Activated CD4-positive, alpha-beta T cell treated with anti-CD3 and anti-CD28 coated beads, Interleukin-2, amount 50 U/mL, for 1 hour (primary cell): ENCODE measurements at regions not wholly inside any gene's neighbourhood (a gene's known extent, or its start where the extent isn't known, plus 50 kb on each side); places are given as distances from the start of the nearest gene placed in this dataset.

Source experiments
- DNase-seq: peaks from one replicate; pipeline ENCODE4 v3.0.0-alpha.2; 2020

DNA sequence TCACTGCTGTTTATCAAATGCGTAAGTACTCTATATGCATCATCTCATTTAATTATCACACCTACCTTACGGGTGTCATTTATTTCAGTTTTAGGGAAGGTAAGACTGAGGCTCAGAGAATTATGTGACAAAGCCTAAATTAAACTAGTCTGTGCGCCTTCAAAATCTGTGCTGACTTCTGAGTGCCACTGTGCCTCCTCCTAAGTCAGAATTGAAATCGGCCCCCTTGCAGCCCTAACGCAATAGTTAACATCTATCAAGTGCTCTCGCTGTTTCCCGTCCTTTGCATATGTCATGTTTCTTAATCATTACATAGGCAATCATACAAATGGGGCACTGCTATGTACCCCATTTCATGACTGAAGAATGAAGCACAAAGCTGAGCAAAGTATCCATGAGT lies 79.0 kb upstream of the PDE10A start:
- DNase-seq, result no peak

GRCh38 chr6:165737396-165737795 lies 74.4 kb upstream of the PDE10A start:
- no peak for DNase-seq

DNA sequence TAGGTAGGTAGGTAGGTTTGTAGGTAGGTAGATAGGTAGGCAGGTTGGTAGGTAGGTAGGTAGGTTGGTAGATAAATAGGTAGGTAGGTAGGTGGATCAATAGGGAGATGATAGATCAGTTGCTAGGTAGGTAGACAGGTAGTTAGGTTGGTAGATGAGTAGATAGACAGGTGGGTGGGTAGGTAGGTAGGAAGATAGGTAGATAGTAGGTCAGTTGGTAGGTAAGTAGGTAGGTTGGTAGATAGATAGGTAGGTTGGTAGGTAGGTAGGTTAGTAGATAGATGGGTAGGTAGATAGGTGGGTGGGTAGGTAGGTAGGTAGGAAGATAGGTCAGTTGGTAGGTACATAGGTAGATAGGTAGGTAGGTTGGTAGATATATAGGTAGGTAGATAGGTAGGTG lies 72.0 kb upstream of the PDE10A start:
- DNase-seq, result no peak

DNA sequence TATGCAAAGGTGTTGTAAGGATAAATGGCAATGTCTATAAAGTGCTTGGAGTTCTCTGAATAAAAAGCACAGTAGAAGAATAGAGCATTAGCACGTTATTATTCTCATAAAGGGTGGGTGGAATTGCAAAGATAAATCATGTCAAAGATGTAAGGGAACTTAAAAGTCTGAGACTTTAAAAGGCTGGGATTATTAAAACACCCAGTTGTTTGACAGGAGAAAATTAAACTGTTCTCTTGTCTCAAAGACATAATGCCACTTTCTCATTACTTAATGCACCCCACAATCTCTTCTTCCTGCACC lies 70.4 kb upstream of the PDE10A start:
- DNase-seq, result no peak

DNA sequence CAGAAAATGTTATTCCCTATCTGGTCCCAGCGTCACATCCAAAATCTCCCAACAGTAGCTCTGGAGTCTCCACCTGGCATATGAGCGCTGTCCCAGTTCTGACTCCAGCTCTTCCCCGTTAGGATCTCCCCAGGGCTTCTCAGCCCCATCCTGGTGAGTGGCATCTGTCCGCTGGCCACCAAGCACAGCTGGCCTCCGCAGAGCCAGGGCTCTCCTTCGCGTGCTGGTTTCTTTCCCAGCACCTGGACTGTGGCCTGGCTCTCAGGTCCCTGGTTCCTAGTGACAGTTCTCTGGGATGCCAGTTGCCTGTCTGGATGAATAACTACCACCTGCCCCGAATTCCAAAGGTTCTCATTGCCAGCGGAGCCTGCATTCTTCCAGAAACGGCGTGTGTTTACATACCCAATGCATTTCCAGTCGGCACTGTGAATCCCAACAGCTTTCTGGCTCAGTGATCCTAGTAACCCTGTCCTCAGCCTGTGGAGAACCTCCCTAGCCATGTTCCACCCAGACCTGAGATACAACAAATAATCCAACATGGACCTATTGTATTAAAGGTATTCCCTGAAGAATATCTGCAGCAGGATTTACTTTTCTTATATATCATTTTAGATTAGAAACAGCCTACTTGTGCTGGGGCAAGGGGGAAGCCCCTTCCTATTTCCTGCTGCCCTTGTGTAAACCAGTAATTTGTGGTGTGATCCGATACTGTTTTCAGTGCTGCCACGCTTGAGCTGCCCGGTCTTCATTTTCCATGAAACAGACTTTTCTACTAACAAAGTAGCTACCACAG lies 69.9 kb upstream of the PDE10A start:
- no peak for DNase-seq

GRCh38 chr6:165729307-165729936 lies 66.4 kb upstream of the PDE10A start:
- DNase-seq, result peak; percentile 14

GRCh38 chr6:165728216-165728615 lies 65.2 kb upstream of the PDE10A start:
- DNase-seq, result no peak

GRCh38 chr6:165726965-165727381 lies 63.9 kb upstream of the PDE10A start:
- DNase-seq, result no peak

DNA sequence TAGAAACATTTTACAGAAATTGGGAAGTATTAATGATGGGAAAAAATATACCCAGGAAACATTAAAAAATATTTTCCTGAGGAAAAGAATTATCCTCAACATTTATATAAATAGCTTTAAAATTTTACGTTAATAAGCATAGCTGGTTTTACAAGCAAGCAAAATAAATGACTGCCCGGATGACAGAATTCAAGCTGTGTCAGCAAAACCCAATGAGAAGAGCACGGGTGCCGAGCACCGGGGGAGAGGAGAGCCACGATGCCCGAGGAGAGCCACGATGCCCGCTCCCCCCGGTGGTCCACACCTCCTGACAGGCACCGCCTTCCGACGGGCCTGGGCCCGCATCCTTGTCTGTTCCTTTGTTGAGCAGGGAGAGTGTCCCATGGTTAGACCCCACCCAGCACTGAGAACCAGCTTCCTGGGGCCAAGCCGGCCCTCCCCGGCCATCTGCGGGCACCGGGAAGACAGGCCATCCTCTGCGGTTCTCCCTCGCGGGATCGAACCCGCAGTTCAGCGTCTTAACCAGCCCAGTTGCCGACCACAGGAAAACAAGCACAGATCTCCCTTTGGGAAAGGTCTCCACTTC lies 63.3 kb upstream of the PDE10A start:
- no peak for DNase-seq

DNA sequence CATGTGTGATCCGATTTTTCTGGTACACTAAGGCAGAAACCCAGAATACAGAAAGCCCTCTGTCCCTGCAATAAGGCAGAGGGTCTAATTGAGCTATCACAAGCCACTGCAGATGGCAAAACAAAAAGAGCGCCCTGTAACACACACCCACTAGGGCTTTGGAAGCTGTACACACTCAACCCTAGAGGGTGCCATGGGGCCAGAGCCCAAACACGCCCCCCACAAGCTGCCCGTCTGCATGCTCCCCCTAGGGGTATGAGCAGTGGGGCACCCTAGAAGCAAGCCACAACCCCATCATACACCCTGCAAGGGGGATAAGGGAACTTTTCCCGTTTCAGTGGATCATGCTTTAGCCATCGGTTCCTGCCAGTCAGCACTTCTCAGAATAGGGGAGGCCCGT lies 62.2 kb upstream of the PDE10A start:
- no peak for DNase-seq

DNA sequence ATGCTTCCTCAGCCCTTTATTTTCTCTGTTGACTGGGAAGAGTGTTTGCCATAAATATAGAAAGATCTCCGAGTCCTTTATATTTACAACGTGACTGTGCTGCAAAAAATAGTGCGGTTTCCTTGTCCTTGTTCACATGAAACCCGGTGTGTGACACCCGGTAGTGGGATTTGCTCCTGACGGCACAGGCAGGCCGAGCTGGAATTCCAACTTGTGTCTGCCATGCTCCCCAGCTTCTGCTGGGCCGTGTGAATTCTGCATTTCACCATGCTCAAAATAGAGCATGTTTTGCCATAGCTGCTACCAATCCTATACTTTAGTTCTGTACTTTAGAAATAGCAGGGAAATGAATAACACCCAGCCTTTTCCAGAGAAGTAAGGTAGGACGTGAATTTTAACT lies 60.3 kb upstream of the PDE10A start:
- DNase-seq, result no peak

- DNase-seq, result no peak
Measured at GRCh38 chr6:165722022-165722421, 59.0 kb upstream of the PDE10A start.

DNA sequence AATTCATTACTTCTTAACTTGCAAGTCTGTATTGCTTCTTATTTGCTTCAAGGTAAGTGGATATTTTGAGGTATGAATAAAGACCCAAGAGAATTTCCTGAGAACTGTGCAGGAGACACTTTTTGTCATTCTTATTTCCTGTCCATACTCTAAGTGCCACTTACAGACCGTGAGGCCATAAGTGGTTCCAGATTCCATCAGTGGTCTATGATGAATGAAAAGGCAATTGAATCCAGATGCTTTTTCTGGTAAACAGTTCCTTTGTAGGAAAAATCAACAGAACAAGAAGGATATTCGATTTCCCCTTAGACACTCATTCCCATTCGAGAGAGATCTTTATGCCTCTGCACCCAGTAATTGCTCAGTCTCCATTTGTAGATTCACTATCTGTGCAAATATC lies 58.3 kb upstream of the PDE10A start:
- DNase-seq, result no peak

DNA sequence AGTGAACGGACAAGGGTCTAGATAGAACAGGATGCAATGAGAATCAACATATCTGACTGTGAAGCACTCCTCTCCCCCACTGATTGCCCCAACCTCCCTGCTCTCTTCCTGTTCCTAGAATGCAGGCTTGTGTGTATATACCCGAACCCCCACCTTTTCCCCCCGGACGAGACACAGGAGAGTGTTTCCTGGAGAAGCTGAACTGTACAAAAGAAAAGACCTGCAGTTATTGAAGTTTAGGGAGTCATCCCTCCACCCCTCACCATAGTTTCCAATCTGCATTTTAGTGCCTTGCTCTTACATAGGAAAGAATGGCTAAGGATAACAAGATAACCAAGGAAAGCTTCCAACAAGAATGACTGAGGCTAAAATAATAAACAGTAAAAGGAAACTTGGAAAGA lies 55.5 kb upstream of the PDE10A start:
- DNase-seq, result no peak

DNA sequence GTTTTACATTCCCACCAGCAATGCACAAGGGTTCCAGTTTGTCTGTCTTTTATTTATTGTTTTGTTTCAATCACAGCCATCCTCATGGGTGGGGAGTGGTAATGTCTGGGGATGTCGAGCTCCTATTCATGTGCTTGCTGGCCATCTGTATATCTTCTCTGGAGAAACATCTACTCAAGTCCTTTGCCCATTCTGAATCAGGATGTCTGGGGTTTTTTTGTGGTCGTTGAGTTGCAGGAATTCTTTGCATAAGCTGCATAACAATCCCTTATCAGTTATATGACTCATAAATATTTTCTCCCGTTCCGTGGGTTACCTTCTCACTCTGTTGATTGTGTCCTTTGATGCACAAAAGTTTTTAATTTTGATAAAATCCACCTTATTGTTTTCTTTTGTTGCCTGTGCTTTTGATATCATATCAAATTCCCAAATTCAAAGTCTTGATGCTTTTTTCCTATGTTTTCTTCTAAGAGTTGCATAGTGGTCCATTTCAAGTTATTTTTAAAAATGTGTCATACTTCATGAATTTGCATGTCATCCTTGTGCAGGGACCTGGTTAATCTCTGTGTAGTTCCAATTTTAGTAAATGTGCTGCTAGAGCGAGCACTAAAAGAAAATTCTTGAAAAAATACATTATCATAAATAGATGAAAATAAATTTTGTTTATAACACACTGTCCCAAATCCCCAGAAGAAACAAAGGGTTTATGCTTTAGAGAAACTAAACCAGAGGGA lies 54.9 kb upstream of the PDE10A start:
- DNase-seq, result no peak

DNA sequence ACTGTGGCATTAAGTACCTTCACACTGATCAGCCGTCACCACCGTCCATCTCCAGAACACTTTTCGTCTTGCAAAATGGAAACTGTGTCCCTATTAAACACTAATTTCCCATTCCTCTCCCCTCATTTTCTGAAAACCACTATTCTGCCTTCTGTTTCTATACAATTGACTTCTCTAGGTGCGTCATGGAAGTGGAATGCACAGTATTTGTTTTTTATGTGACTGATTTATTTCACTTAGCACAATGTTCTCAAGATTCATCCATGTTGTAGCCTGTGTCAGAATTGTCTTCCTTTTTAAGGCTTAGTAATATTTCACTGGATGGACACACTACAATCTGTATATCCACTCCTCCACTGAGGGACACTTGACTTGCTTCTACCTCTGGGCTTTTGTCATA lies 53.8 kb upstream of the PDE10A start:
- no peak for DNase-seq

GRCh38 chr6:165715428-165715827 lies 52.4 kb upstream of the PDE10A start:
- DNase-seq, result no peak

DNA sequence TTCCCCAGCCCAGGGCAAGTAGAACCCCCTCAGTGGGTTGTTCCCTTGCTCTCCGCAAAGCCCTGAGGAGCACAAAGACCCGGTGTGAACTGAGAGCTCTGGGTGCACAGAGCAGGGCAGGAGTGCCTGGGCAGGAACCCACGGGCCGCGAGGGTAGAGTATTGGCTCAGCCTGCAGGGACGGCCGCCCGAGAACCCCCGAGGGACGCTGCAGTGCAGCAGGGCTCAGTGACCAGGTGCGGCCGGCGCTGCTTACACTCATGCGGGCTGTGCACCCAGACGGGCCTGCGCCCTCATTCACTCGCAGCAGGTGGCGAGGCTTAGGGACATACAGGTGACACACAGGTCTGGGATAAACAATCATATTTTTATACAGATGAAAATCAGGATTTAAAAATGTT lies 51.9 kb upstream of the PDE10A start:
- no peak for DNase-seq

- no peak for DNase-seq
Measured at GRCh38 chr6:165713845-165714466, 50.9 kb upstream of the PDE10A start.
